ENCODE measurements at regions not wholly inside any gene's neighbourhood (a gene's known extent, or its start where the extent isn't known, plus 50 kb on each side); places are given as distances from the start of the nearest gene placed in this dataset.

GRCh38 chr9:3773362-3774060 is 247.7 kb upstream of the RFX3 start:
- no peak overlapping the region for H3K9ac ChIP-seq
- no peak for TF ChIP-seq CTCF (IDR thresholded peaks at IDR 0.05)
- no peak for TF ChIP-seq EZH2 (IDR thresholded peaks at IDR 0.05)
- no peak for TF ChIP-seq EZH2phosphoT487 (IDR thresholded peaks at IDR 0.05)
- H3K4me1 Mint-ChIP-seq: no peaks in the 10 kb centered on the region

DNA sequence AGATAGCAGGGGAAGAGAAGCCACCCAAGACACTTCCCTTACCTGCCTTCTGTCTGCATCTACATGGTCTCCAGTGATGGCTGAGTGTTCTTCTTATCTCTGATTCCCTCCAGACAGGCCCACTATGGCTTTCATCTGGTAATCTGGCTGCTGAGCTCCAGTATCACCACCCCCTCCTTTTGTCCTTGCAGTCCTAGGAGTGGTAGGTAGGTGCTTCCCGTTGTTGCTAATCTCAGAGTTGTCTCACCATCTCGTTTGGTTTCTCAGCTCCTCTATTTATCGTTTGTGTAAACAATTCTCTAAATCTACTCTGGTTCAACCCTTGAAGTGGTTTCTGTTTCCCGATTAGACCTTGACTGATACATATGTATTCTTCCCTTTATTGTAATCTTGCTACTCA is 243.8 kb upstream of the RFX3 start:
- Histone ChIP-seq H3K4me3 (no peak overlapping the region), H3K79me2 (ENCODE audit: low read depth) (no peaks in the 10 kb centered on the region), H3K4me1 (peaks cover 5% of the 10 kb centered on the region), H3F3A (ENCODE audit: low read depth) (peaks cover 6% of the 10 kb centered on the region), H3K9me3 (ENCODE audit: low read depth) (no peaks in the 10 kb centered on the region), H3K4me2 (no peak overlapping the region), H3K27me3 (no peaks in the 10 kb centered on the region), H3K36me3 (no peaks in the 10 kb centered on the region), H2AFZ (replicated peaks) (no peak overlapping the region), H4K20me1 (ENCODE audit: low read depth) (no peaks in the 10 kb centered on the region), H3K27ac (no peak overlapping the region), H3K9ac (no peak overlapping the region)
- no peak for TF ChIP-seq EZH2phosphoT487 (IDR thresholded peaks at IDR 0.05)
- TF ChIP-seq EZH2 (IDR thresholded peaks at IDR 0.05): no peak
- TF ChIP-seq CTCF (IDR thresholded peaks at IDR 0.05): no peak
- DNase-seq (ENCODE audit: low spot score): no peak
- H3K4me1 Mint-ChIP-seq: no peaks in the 10 kb centered on the region
- no peaks in the 10 kb centered on the region for H3K9me3 Mint-ChIP-seq
- H3K27me3 Mint-ChIP-seq (ENCODE audit: insufficient read depth, low read depth): peaks cover 2% of the 10 kb centered on the region
- H3K4me3 Mint-ChIP-seq: no peak overlapping the region
- peaks cover 2% of the 10 kb centered on the region for H3K36me3 Mint-ChIP-seq
- no peak overlapping the region for H3K27ac Mint-ChIP-seq

More at GRCh38 chr9:3773362-3774060, 247.7 kb upstream of the RFX3 start:
- H3K27me3 Mint-ChIP-seq (ENCODE audit: insufficient read depth, low read depth): peaks cover 2% of the 10 kb centered on the region
- H3K4me2 ChIP-seq: no peak overlapping the region
- H3F3A ChIP-seq (ENCODE audit: low read depth): no peaks in the 10 kb centered on the region
- no peaks in the 10 kb centered on the region for H4K20me1 ChIP-seq (ENCODE audit: low read depth)
- H3K4me3 ChIP-seq: no peak overlapping the region
- H3K36me3 ChIP-seq: no peaks in the 10 kb centered on the region
- no peaks in the 10 kb centered on the region for H3K27me3 ChIP-seq
- H3K27ac ChIP-seq: no peak overlapping the region
- H3K4me3 Mint-ChIP-seq: no peak overlapping the region
- DNase-seq (ENCODE audit: low spot score): no peak
- H3K36me3 Mint-ChIP-seq: peaks cover 2% of the 10 kb centered on the region
- H2AFZ ChIP-seq (replicated peaks): peak overlapping the region; percentile 2
- H3K9me3 Mint-ChIP-seq: no peaks in the 10 kb centered on the region
- H3K9me3 ChIP-seq (ENCODE audit: low read depth): no peaks in the 10 kb centered on the region
- no peaks in the 10 kb centered on the region for H3K79me2 ChIP-seq (ENCODE audit: low read depth)
- no peak overlapping the region for H3K27ac Mint-ChIP-seq
- no peaks in the 10 kb centered on the region for H3K4me1 ChIP-seq

GRCh38 chr9:3768712-3769457 is 243.1 kb upstream of the RFX3 start:
- no peaks in the 10 kb centered on the region for H3K27me3 ChIP-seq
- no peak overlapping the region for H3K4me2 ChIP-seq
- Mint-ChIP-seq H3K4me3 (no peak overlapping the region), H3K27me3 (ENCODE audit: insufficient read depth, low read depth) (peaks cover 2% of the 10 kb centered on the region), H3K27ac (no peak overlapping the region), H3K9me3 (no peaks in the 10 kb centered on the region), H3K4me1 (no peaks in the 10 kb centered on the region), H3K36me3 (peaks cover 2% of the 10 kb centered on the region)
- H3K36me3 ChIP-seq: no peaks in the 10 kb centered on the region
- H3K27ac ChIP-seq: no peak overlapping the region
- no peak overlapping the region for H3K9ac ChIP-seq
- TF ChIP-seq CTCF (IDR thresholded peaks at IDR 0.05) (no peak), EZH2phosphoT487 (IDR thresholded peaks at IDR 0.05) (no peak), EZH2 (IDR thresholded peaks at IDR 0.05) (no peak)
- no peak for DNase-seq (ENCODE audit: low spot score)
- H3K4me1 ChIP-seq: peaks cover 5% of the 10 kb centered on the region
- H3K4me3 ChIP-seq: no peak overlapping the region
- no peaks in the 10 kb centered on the region for H3K9me3 ChIP-seq (ENCODE audit: low read depth)
- no peaks in the 10 kb centered on the region for H3K79me2 ChIP-seq (ENCODE audit: low read depth)
- no peaks in the 10 kb centered on the region for H4K20me1 ChIP-seq (ENCODE audit: low read depth)
- H2AFZ ChIP-seq (replicated peaks): no peak overlapping the region
- peaks cover 6% of the 10 kb centered on the region for H3F3A ChIP-seq (ENCODE audit: low read depth)

Data from neural progenitor cell (in vitro differentiated cells).